PC-9 (cell line): ENCODE measurements at regions not wholly inside any gene's neighbourhood (a gene's known extent, or its start where the extent isn't known, plus 50 kb on each side); places are given as distances from the start of the nearest gene placed in this dataset.

Experiments used
- CTCF ChIP-seq: fragments of 200-600 bp; sonication (generic); conservative IDR thresholded peaks from 2 replicates; pipeline ENCODE4 v1.6.1; 2017; ENCODE audit warnings: mixed run types, antibody characterized with exemption, mild to moderate bottlenecking, moderate library complexity
- EZH2 ChIP-seq: fragments of 200-600 bp; sonication (generic); IDR thresholded peaks from 2 replicates; pipeline ENCODE4 v1.8.0; 2017; ENCODE audit warnings: antibody characterized with exemption, low read depth

GRCh38 chr13:106246666-106247188 lies 288.7 kb downstream of the EFNB2 start:
- TF ChIP-seq EZH2 (no peak), CTCF (no peak)
